MM.1S (cell line): ENCODE measurements at regions not wholly inside any gene's neighbourhood (a gene's known extent, or its start where the extent isn't known, plus 50 kb on each side); places are given as distances from the start of the nearest gene placed in this dataset.

Experiments used
- DNase-seq: peaks from one replicate; pipeline ENCODE4 v3.0.0-alpha.2; 2015
- H2AFZ ChIP-seq: fragments of 300-600 bp; sonication (generic); 2 replicates; pipeline ENCODE4 v1.6.0; 2016; ENCODE audit warnings: antibody characterized with exemption, low read length
- H3F3A ChIP-seq: fragments of 300-600 bp; sonication (generic); 2 replicates; pipeline ENCODE4 v1.6.1; 2016; ENCODE audit warnings: mild to moderate bottlenecking, antibody characterized with exemption, low read length, moderate library complexity, mixed read lengths; ENCODE audit not compliant: insufficient read depth
- H3K27ac ChIP-seq: fragments of 300-600 bp; sonication (generic); 2 replicates; pipeline ENCODE4 v1.5.1; 2016; ENCODE audit warnings: mild to moderate bottlenecking, low read length
- H3K27me3 ChIP-seq: fragments of 300-600 bp; sonication (generic); replicated peaks from 2 replicates; pipeline ENCODE4 v1.6.0; 2016; ENCODE audit warnings: low read length; ENCODE audit not compliant: insufficient read depth
- H3K36me3 ChIP-seq: fragments of 300-600 bp; sonication (generic); replicated peaks from 2 replicates; pipeline ENCODE4 v1.6.1; 2016; ENCODE audit warnings: mild to moderate bottlenecking, low read length, mixed read lengths; ENCODE audit not compliant: insufficient read depth
- H3K4me1 ChIP-seq: fragments of 300-600 bp; sonication (generic); 2 replicates; pipeline ENCODE4 v1.6.1; 2016; ENCODE audit warnings: low read length, mixed read lengths
- H3K4me2 ChIP-seq: fragments of 300-600 bp; sonication (generic); 2 replicates; pipeline ENCODE4 v1.6.0; 2016; ENCODE audit warnings: low read depth, low read length
- H3K4me3 ChIP-seq: fragments of 300-600 bp; sonication (generic); 2 replicates; pipeline ENCODE4 v1.5.1; 2016; ENCODE audit warnings: low read length, mixed read lengths
- H3K79me2 ChIP-seq: fragments of 300-600 bp; sonication (generic); 2 replicates; pipeline ENCODE4 v1.6.1; 2016; ENCODE audit warnings: mixed run types, low read length, mixed read lengths
- H3K9ac ChIP-seq: fragments of 300-600 bp; sonication (generic); 2 replicates; pipeline ENCODE4 v1.6.1; 2016; ENCODE audit warnings: low read length, mixed read lengths
- H3K9me2 ChIP-seq: fragments of 300-600 bp; sonication (generic); replicated peaks from 2 replicates; pipeline ENCODE4 v1.6.1; 2016; ENCODE audit warnings: mild to moderate bottlenecking, low read length, mixed read lengths; ENCODE audit not compliant: insufficient read depth
- H3K9me3 ChIP-seq: fragments of 300-600 bp; sonication (generic); replicated peaks from 2 replicates; pipeline ENCODE4 v1.6.1; 2016; ENCODE audit warnings: mild to moderate bottlenecking, low read length, mixed read lengths; ENCODE audit not compliant: insufficient read depth
- H4K20me1 ChIP-seq: fragments of 300-600 bp; sonication (generic); 2 replicates; pipeline ENCODE4 v1.6.1; 2016; ENCODE audit warnings: mild to moderate bottlenecking, low read length, moderate library complexity, mixed read lengths; ENCODE audit not compliant: insufficient read depth
- EZH2 ChIP-seq: fragments of 300-600 bp; sonication (generic); optimal IDR thresholded peaks from 2 replicates; pipeline ENCODE3; 2017; ENCODE audit warnings: low read depth, mild to moderate bottlenecking, antibody characterized with exemption, low read length, mixed read lengths
- EZH2phosphoT487 ChIP-seq: fragments of 300-600 bp; sonication (generic); IDR thresholded peaks from 2 replicates; pipeline ENCODE4 v1.6.1; 2018; ENCODE audit warnings: antibody characterized with exemption, low read length
- TF ChIP-seq, protein P1 (sequence below): fragments of 300-600 bp; sonication (generic); IDR thresholded peaks from 2 replicates; pipeline ENCODE4 v1.5.1; 2016; ENCODE audit warnings: antibody characterized with exemption, low read length, mixed read lengths

DNA sequence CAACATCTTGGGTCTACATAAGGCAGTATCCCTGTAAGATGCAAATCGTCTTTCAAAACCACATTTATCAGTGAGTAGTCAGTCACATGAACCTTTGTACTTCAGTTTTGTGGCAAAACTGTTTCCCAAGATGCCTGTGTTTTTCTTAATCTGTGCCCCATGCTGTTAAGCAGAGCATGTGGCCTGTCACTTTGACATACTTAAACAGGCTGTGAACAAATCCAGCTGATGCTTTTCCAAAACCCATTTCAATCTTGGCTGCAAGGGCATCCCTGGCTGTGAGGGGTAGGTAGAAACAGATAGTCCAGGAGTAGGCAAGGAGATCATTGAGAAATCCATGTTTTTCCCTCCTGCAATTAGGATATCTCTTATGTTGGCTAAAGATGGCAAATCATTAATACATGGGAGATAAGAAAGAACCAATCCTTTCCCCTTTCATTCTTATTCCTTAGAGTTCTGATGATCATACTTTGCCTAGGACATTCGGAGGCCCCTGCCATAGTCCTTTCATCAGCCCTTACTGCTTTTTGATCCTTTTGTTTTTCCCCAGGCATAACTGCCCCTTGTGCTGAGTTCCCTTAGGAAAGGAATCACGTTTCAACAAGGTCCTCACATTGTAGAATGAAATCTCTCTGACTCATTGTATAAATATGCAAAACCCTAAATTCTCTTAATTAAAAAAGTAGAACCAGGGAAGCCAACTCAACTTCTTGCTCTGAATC is 121.1 kb upstream of the EEA1 start:
- no peak overlapping the region for H3K4me3 ChIP-seq
- H3K36me3 ChIP-seq, result no peaks in the 10 kb centered on the region
- no peaks in the 10 kb centered on the region for H3F3A ChIP-seq
- H3K9ac ChIP-seq, result no peak overlapping the region
- no peaks in the 10 kb centered on the region for H4K20me1 ChIP-seq
- H2AFZ ChIP-seq, result no peak overlapping the region
- no peak for TF ChIP-seq EZH2phosphoT487
- no peak for TF ChIP-seq EZH2
- TF ChIP-seq, protein P1, sequence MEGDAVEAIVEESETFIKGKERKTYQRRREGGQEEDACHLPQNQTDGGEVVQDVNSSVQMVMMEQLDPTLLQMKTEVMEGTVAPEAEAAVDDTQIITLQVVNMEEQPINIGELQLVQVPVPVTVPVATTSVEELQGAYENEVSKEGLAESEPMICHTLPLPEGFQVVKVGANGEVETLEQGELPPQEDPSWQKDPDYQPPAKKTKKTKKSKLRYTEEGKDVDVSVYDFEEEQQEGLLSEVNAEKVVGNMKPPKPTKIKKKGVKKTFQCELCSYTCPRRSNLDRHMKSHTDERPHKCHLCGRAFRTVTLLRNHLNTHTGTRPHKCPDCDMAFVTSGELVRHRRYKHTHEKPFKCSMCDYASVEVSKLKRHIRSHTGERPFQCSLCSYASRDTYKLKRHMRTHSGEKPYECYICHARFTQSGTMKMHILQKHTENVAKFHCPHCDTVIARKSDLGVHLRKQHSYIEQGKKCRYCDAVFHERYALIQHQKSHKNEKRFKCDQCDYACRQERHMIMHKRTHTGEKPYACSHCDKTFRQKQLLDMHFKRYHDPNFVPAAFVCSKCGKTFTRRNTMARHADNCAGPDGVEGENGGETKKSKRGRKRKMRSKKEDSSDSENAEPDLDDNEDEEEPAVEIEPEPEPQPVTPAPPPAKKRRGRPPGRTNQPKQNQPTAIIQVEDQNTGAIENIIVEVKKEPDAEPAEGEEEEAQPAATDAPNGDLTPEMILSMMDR, result no peak
- DNase-seq, result no peak
- H3K79me2 ChIP-seq, result no peaks in the 10 kb centered on the region
- no peak overlapping the region for H3K27ac ChIP-seq
- no peaks in the 10 kb centered on the region for H3K9me3 ChIP-seq
- no peaks in the 10 kb centered on the region for H3K9me2 ChIP-seq
- no peak overlapping the region for H3K4me2 ChIP-seq
- H3K4me1 ChIP-seq, result no peaks in the 10 kb centered on the region
- no peaks in the 10 kb centered on the region for H3K27me3 ChIP-seq

DNA sequence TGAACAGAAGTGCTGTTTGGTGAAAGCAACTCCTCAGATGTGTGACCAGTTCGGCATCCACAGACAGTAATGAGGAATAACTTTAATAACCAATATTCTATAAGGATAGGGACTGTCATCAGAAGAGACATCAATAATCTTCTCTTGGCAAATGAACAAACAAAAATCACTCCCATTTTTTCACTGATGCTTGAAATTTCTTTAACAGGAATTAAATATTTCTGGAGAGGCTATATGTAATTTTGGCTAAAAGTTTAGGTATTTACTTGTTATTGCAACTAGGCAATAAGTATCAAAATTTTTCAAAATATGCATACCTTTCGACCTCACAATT is 121.6 kb upstream of the EEA1 start:
- no peak overlapping the region for H2AFZ ChIP-seq

DNA sequence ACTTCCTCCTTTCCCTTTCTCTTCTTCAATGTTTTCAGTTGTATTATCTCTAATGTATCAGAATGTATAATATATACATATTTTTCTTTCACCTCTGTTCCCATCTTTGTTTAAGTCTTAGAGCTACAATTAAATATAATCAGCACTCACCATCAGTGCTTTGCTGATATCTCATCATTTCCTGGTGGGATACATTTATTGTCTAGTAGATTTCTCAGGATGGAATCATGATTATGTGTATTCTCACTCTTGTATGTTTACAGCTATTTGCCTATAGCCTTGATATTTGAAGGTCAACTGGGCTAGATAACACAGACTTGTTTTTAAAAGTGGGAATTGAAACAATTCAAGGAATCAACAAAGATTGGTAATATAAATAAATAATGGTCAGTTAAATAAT is 124.9 kb upstream of the EEA1 start:
- Histone ChIP-seq H3K4me2 (no peak overlapping the region), H3K36me3 (no peaks in the 10 kb centered on the region), H3K9me2 (no peaks in the 10 kb centered on the region), H3F3A (no peaks in the 10 kb centered on the region), H3K4me3 (no peak overlapping the region), H3K27ac (no peak overlapping the region), H2AFZ (no peak overlapping the region), H3K79me2 (no peaks in the 10 kb centered on the region), H3K27me3 (peaks cover 16% of the 10 kb centered on the region), H3K4me1 (no peaks in the 10 kb centered on the region), H3K9me3 (no peaks in the 10 kb centered on the region), H3K9ac (no peak overlapping the region), H4K20me1 (no peaks in the 10 kb centered on the region)
- TF ChIP-seq, protein P1, result no peak
- TF ChIP-seq EZH2 (no peak), EZH2phosphoT487 (no peak)
- no peak for DNase-seq

More for the DNA sequence above, 121.6 kb upstream of the EEA1 start:
- H3K9ac ChIP-seq, result no peak overlapping the region
- H3K36me3 ChIP-seq, result no peaks in the 10 kb centered on the region
- no peaks in the 10 kb centered on the region for H3K27me3 ChIP-seq
- no peak overlapping the region for H3K27ac ChIP-seq
- H3K9me2 ChIP-seq, result no peaks in the 10 kb centered on the region
- no peaks in the 10 kb centered on the region for H3K79me2 ChIP-seq
- H3K4me3 ChIP-seq, result no peak overlapping the region
- H4K20me1 ChIP-seq, result no peaks in the 10 kb centered on the region
- no peak overlapping the region for H3K4me2 ChIP-seq
- TF ChIP-seq, protein P1, result no peak
- no peak for TF ChIP-seq EZH2
- no peak for DNase-seq
- H3F3A ChIP-seq, result no peaks in the 10 kb centered on the region
- no peaks in the 10 kb centered on the region for H3K4me1 ChIP-seq
- H3K9me3 ChIP-seq, result no peaks in the 10 kb centered on the region
